Neural cell (in vitro differentiated cells): ENCODE measurements at regions not wholly inside any gene's neighbourhood (a gene's known extent, or its start where the extent isn't known, plus 50 kb on each side); places are given as distances from the start of the nearest gene placed in this dataset.

Experiments
- H2AFZ ChIP-seq: fragments of 200-600, 300-800 bp; sonication (generic), shearing (Covaris generic); 2 replicates; pipeline ENCODE4 v1.6.0; 2014; ENCODE audit warnings: low read depth, mild to moderate bottlenecking, antibody characterized with exemption, low read length, moderate library complexity
- H3F3A ChIP-seq: fragments of 200-600 bp; shearing (Covaris generic); 2 replicates; pipeline ENCODE4 v1.6.1; 2016; ENCODE audit warnings: mild to moderate bottlenecking, moderate library complexity, mixed read lengths, antibody characterized with exemption, low read length; ENCODE audit not compliant: insufficient read depth, poor library complexity, severe bottlenecking
- H3K27ac ChIP-seq: fragments of 200-600, 300-800 bp; sonication (generic), shearing (Covaris generic); 2 replicates; pipeline ENCODE4 v1.5.1; 2014; ENCODE audit warnings: mild to moderate bottlenecking, low read length, moderate library complexity
- H3K27me3 ChIP-seq: fragments of 300-800, 200-600 bp; sonication (generic), shearing (Covaris generic); 2 replicates; pipeline ENCODE4 v1.6.0; 2014; ENCODE audit warnings: mild to moderate bottlenecking, low read depth, low read length, moderate library complexity; ENCODE audit not compliant: insufficient read depth
- H3K36me3 ChIP-seq: fragments of 300-800, 200-600 bp; sonication (generic), shearing (Covaris generic); 2 replicates; pipeline ENCODE4 v1.5.1; 2014; ENCODE audit warnings: mild to moderate bottlenecking, antibody characterized with exemption, low read length, moderate library complexity; ENCODE audit not compliant: insufficient read depth
- H3K4me2 ChIP-seq: fragments of 300-800, 200-600 bp; sonication (generic), shearing (Covaris generic); 2 replicates; pipeline ENCODE4 v1.6.0; 2014; ENCODE audit warnings: mild to moderate bottlenecking, low read length
- H3K4me3 ChIP-seq: fragments of 300-800, 200-600 bp; sonication (generic), shearing (Covaris generic); 2 replicates; pipeline ENCODE4 v1.5.1; 2014; ENCODE audit warnings: mild to moderate bottlenecking, low read length, moderate library complexity
- H3K79me2 ChIP-seq: fragments of 200-600 bp; shearing (Covaris generic); replicated peaks from 2 replicates; pipeline ENCODE4 v1.6.0; 2014; ENCODE audit warnings: mild to moderate bottlenecking, low read length, moderate library complexity; ENCODE audit not compliant: insufficient read depth
- H3K9ac ChIP-seq: fragments of 300-800, 200-600 bp; sonication (generic), shearing (Covaris generic); 2 replicates; pipeline ENCODE4 v1.6.1; 2016; ENCODE audit warnings: mild to moderate bottlenecking, low read length, mixed read lengths
- H3K9me2 ChIP-seq: fragments of 200-600 bp; shearing (Covaris generic); 2 replicates; pipeline ENCODE4 v1.6.1; 2016; ENCODE audit warnings: mild to moderate bottlenecking, low read length, mixed read lengths; ENCODE audit not compliant: insufficient read depth
- H3K9me3 ChIP-seq: fragments of 200-600, 300-800 bp; sonication (generic), shearing (Covaris generic); 2 replicates; pipeline ENCODE4 v1.6.1; 2016; ENCODE audit warnings: mild to moderate bottlenecking, mixed run types, low read length, moderate library complexity, mixed read lengths
- H4K20me1 ChIP-seq: fragments of 200-600 bp; shearing (Covaris generic); 2 replicates; pipeline ENCODE4 v1.6.1; 2016; ENCODE audit warnings: mild to moderate bottlenecking, mixed run types; ENCODE audit not compliant: insufficient read depth
- CTCF ChIP-seq: fragments of 450-650 bp; IDR thresholded peaks from 2 replicates; pipeline ENCODE4 v1.5.1; 2014; ENCODE audit warnings: antibody characterized with exemption, mild to moderate bottlenecking, moderate library complexity; ENCODE audit not compliant: poor library complexity, severe bottlenecking
- EP300 ChIP-seq: fragments of 450-650 bp; conservative IDR thresholded peaks from 2 replicates; pipeline ENCODE4 v1.6.1; 2014; ENCODE audit warnings: antibody characterized with exemption, mild to moderate bottlenecking, moderate library complexity; ENCODE audit not compliant: poor library complexity, severe bottlenecking
- EZH2 ChIP-seq: fragments of 200-600, 300-800 bp; shearing (Covaris generic), sonication (generic); IDR thresholded peaks from 2 replicates; pipeline ENCODE4 v1.6.1; 2014; ENCODE audit warnings: antibody characterized with exemption, low read length, borderline replicate concordance, mild to moderate bottlenecking; ENCODE audit not compliant: insufficient read depth, poor library complexity, severe bottlenecking
- MXI1 ChIP-seq: fragments of 450-650 bp; conservative IDR thresholded peaks from 2 replicates; pipeline ENCODE4 v1.6.1; 2014; ENCODE audit warnings: antibody characterized with exemption, mild to moderate bottlenecking; ENCODE audit not compliant: poor library complexity, severe bottlenecking
- POLR2AphosphoS5 ChIP-seq: IDR thresholded peaks from 2 replicates; pipeline ENCODE4 v1.6.1; 2012
- RAD21 ChIP-seq: fragments of 450-650 bp; conservative IDR thresholded peaks from 2 replicates; pipeline ENCODE4 v1.6.1; 2014; ENCODE audit warnings: antibody characterized with exemption, mild to moderate bottlenecking, moderate library complexity
- REST ChIP-seq: IDR thresholded peaks from 2 replicates; pipeline ENCODE4 v1.6.1; 2012; ENCODE audit warnings: borderline replicate concordance
- SMC3 ChIP-seq: fragments of 450-650 bp; conservative IDR thresholded peaks from 2 replicates; pipeline ENCODE4 v1.6.1; 2014; ENCODE audit warnings: antibody characterized with exemption, mild to moderate bottlenecking, moderate library complexity; ENCODE audit not compliant: poor library complexity
- TAF1 ChIP-seq: IDR thresholded peaks from 2 replicates; pipeline ENCODE4 v1.6.1; 2012; ENCODE audit warnings: low read depth

GRCh38 chr3:66661628-66662027 is 160.8 kb upstream of the LRIG1 start:
- no peak overlapping the region for H3K4me2 ChIP-seq
- no peaks in the 10 kb centered on the region for H3K27me3 ChIP-seq
- no peaks in the 10 kb centered on the region for H3K9me3 ChIP-seq
- H2AFZ ChIP-seq: no peak overlapping the region
- H3K9me2 ChIP-seq: no peaks in the 10 kb centered on the region
- H3K79me2 ChIP-seq: no peaks in the 10 kb centered on the region
- no peak overlapping the region for H3K9ac ChIP-seq
- H3F3A ChIP-seq: no peaks in the 10 kb centered on the region
- H3K4me3 ChIP-seq: no peak overlapping the region
- no peak overlapping the region for H3K27ac ChIP-seq
- no peaks in the 10 kb centered on the region for H3K36me3 ChIP-seq
- no peaks in the 10 kb centered on the region for H4K20me1 ChIP-seq
- TF ChIP-seq POLR2AphosphoS5: no peak
- no peak for TF ChIP-seq RAD21
- TF ChIP-seq EP300: no peak
- no peak for TF ChIP-seq SMC3
- no peak for TF ChIP-seq EZH2
- no peak for TF ChIP-seq TAF1
- TF ChIP-seq REST: no peak
- no peak for TF ChIP-seq MXI1
- TF ChIP-seq CTCF: no peak

- Histone ChIP-seq H3K27me3 (no peaks in the 10 kb centered on the region), H3K9ac (no peak overlapping the region), H3K9me2 (no peaks in the 10 kb centered on the region), H3K9me3 (no peaks in the 10 kb centered on the region), H3K4me2 (no peak overlapping the region), H3F3A (no peaks in the 10 kb centered on the region), H3K36me3 (no peaks in the 10 kb centered on the region), H4K20me1 (no peaks in the 10 kb centered on the region), H3K79me2 (no peaks in the 10 kb centered on the region), H2AFZ (no peak overlapping the region), H3K27ac (no peak overlapping the region), H3K4me3 (no peak overlapping the region)
- no peak for TF ChIP-seq SMC3
- TF ChIP-seq TAF1: no peak
- no peak for TF ChIP-seq REST
- no peak for TF ChIP-seq MXI1
- no peak for TF ChIP-seq RAD21
- no peak for TF ChIP-seq POLR2AphosphoS5
- no peak for TF ChIP-seq CTCF
- no peak for TF ChIP-seq EP300
These were observed 162.1 kb upstream of the LRIG1 start for GRCh38 chr3:66662894-66663293.
